OCI-LY1 (cell line): ENCODE measurements at regions not wholly inside any gene's neighbourhood (a gene's known extent, or its start where the extent isn't known, plus 50 kb on each side); places are given as distances from the start of the nearest gene placed in this dataset.

Experiments used
- CTCF ChIP-seq: fragments of 200-600 bp; sonication (generic), shearing (Covaris generic); IDR thresholded peaks from 2 replicates; pipeline ENCODE4 v1.5.1; 2017; ENCODE audit warnings: mild to moderate bottlenecking, antibody characterized with exemption, low read length, moderate library complexity, mixed read lengths
- EZH2 ChIP-seq: fragments of 200-600 bp; sonication (generic), shearing (Covaris generic); IDR thresholded peaks from 2 replicates; pipeline ENCODE4 v1.8.0; 2017; ENCODE audit warnings: borderline replicate concordance, mixed run types, mild to moderate bottlenecking, antibody characterized with exemption, low read length, moderate library complexity, mixed read lengths

DNA sequence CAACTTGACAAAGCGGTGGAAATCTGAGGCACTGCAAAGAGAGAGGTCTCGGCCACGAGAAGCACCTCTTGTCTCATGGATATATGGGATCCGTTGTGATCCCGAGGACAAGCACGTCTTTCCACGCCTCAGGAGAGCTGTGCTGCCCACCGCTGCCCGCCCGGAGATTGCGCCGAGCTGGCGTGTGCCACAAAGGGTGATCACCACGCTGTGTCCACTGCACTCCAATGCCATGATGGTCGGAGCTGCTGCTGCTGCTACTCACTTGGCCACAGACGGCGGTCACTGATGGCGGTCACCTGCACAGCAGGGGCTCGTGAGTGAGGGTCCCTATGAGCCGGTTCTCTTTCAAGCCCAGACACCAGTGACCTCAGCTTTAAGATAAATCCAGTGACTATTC is 51.1 kb downstream of the SHANK2 start:
- TF ChIP-seq CTCF (no peak), EZH2 (no peak)
